A673 (cell line): ENCODE measurements at regions not wholly inside any gene's neighbourhood (a gene's known extent, or its start where the extent isn't known, plus 50 kb on each side); places are given as distances from the start of the nearest gene placed in this dataset.

Experiments used
- BruUV-seq: library from RNA; stranded (reverse); fragments of 400-500 nt; replicated peaks from 2 replicates; lab custom pipeline; 2021; lab: Mats Ljungman, UMichigan
- CTCF ChIA-PET: fragments of 300-600 bp; sonication (Branson Sonifier 250); formaldehyde crosslinking; loops from one replicate; lab custom pipeline; 2022; ENCODE audit warnings: antibody characterized with exemption; lab: Charles Lee
- POLR2A ChIA-PET: fragments of 300-600 bp; sonication (Branson Sonifier 250); formaldehyde crosslinking; loops from one replicate; lab custom pipeline; 2022; ENCODE audit warnings: antibody characterized with exemption; ENCODE audit not compliant: low non-redundant PET; lab: Charles Lee
- DNase-seq: peaks from one replicate; pipeline ENCODE4 v3.0.0-alpha.2; 2015; ENCODE audit warnings: low spot score
- H3K27ac ChIP-seq: fragments of 200-600 bp; sonication (generic); 2 replicates; pipeline ENCODE4 v1.5.1; 2016; ENCODE audit warnings: mixed run types, low read depth, mild to moderate bottlenecking, mixed read lengths, antibody characterized with exemption, low read length; ENCODE audit not compliant: poor library complexity, severe bottlenecking
- H3K27me3 ChIP-seq: fragments of 200-600 bp; sonication (generic); replicated peaks from 2 replicates; pipeline ENCODE4 v1.6.1; 2017; ENCODE audit warnings: mixed run types, low read depth, mild to moderate bottlenecking, mixed read lengths, antibody characterized with exemption, low read length; ENCODE audit not compliant: insufficient read depth, poor library complexity
- H3K36me3 ChIP-seq: fragments of 200-600 bp; sonication (generic); 2 replicates; pipeline ENCODE4 v1.6.1; 2016; ENCODE audit warnings: mixed run types, mild to moderate bottlenecking, mixed read lengths, antibody characterized with exemption, low read length; ENCODE audit not compliant: insufficient read depth, poor library complexity, severe bottlenecking
- H3K4me1 ChIP-seq: fragments of 200-600 bp; sonication (generic); 2 replicates; pipeline ENCODE4 v1.6.1; 2017; ENCODE audit warnings: mixed run types, mild to moderate bottlenecking, mixed read lengths, antibody characterized with exemption, low read length; ENCODE audit not compliant: insufficient read depth, poor library complexity, severe bottlenecking
- H3K4me3 ChIP-seq: fragments of 200-600 bp; sonication (generic); 2 replicates; pipeline ENCODE4 v1.5.1; 2016; ENCODE audit warnings: low read depth, mixed run types, mild to moderate bottlenecking, mixed read lengths, low read length; ENCODE audit not compliant: poor library complexity, severe bottlenecking
- H3K9me3 ChIP-seq: fragments of 200-600 bp; sonication (generic); 2 replicates; pipeline ENCODE4 v1.6.1; 2016; ENCODE audit warnings: mixed run types, low read depth, mild to moderate bottlenecking, mixed read lengths, antibody characterized with exemption, low read length; ENCODE audit not compliant: poor library complexity, severe bottlenecking
- CTCF ChIP-seq: fragments of 300-800, 200-600 bp; sonication (generic); conservative IDR thresholded peaks from 2 replicates; pipeline ENCODE4 v1.5.1; 2017; ENCODE audit warnings: low read depth, mild to moderate bottlenecking, antibody characterized with exemption, low read length, moderate library complexity, mixed read lengths
- EZH2 ChIP-seq: fragments of 200-600 bp; sonication (generic); IDR thresholded peaks from 2 replicates; pipeline ENCODE4 v1.6.1; 2017; ENCODE audit warnings: borderline replicate concordance, low read depth, mild to moderate bottlenecking, mixed read lengths, antibody characterized with exemption, low read length; ENCODE audit not compliant: poor library complexity, severe bottlenecking
- intact Hi-C: fragments of 100-400 bp; cut with micrococcal nuclease; formaldehyde crosslinking; loops from one replicate; pipeline ENCODE4 v1.10.0; 2022; ENCODE audit not compliant: unreplicated experiment

- ChIA-PET CTCF (no interaction called here), POLR2A (no interaction called here)
- no TSS peak for BruUV-seq
- intact Hi-C loops: no loop called here
- Histone ChIP-seq H3K4me3 (no peak overlapping the region), H3K27ac (no peak overlapping the region), H3K27me3 (no peaks in the 10 kb centered on the region), H3K36me3 (no peaks in the 10 kb centered on the region), H3K4me1 (no peaks in the 10 kb centered on the region), H3K9me3 (no peaks in the 10 kb centered on the region)
- TF ChIP-seq CTCF (no peak), EZH2 (no peak)
- no peak for DNase-seq
These were observed 495.9 kb downstream of the ANXA1 start for GRCh38 chr9:73647560-73647959.

- ChIA-PET POLR2A (no interaction called here), CTCF (no interaction called here)
- intact Hi-C loops: no loop called here
- no peaks in the 10 kb centered on the region for H3K4me1 ChIP-seq
- no TSS peak for BruUV-seq
- no peak for TF ChIP-seq EZH2
- no peaks in the 10 kb centered on the region for H3K36me3 ChIP-seq
- no peaks in the 10 kb centered on the region for H3K9me3 ChIP-seq
- H3K4me3 ChIP-seq: no peak overlapping the region
- H3K27ac ChIP-seq: no peak overlapping the region
- no peaks in the 10 kb centered on the region for H3K27me3 ChIP-seq
- DNase-seq: no peak
These were observed 497.9 kb downstream of the ANXA1 start for GRCh38 chr9:73649552-73649951.

GRCh38 chr9:73655363-73655762 lies 503.7 kb downstream of the ANXA1 start:
- no TSS peak for BruUV-seq
- no peak for TF ChIP-seq CTCF
- TF ChIP-seq EZH2: no peak
- H3K4me1 ChIP-seq: no peaks in the 10 kb centered on the region
- H3K27me3 ChIP-seq: peaks cover 24% of the 10 kb centered on the region
- no peak overlapping the region for H3K27ac ChIP-seq
- ChIA-PET POLR2A (no interaction called here), CTCF (no interaction called here)
- no peak overlapping the region for H3K4me3 ChIP-seq
- no peaks in the 10 kb centered on the region for H3K36me3 ChIP-seq
- no peaks in the 10 kb centered on the region for H3K9me3 ChIP-seq
- intact Hi-C loops: loop anchor here (5.0 kb wide), 1 partner anchor 48 kb away; no protein-coding TSS in a partner anchor
- no peak for DNase-seq

GRCh38 chr9:73655831-73656230 lies 504.2 kb downstream of the ANXA1 start:
- TF ChIP-seq EZH2: no peak
- Histone ChIP-seq H3K36me3 (no peaks in the 10 kb centered on the region), H3K27me3 (peaks cover 24% of the 10 kb centered on the region), H3K27ac (no peak overlapping the region), H3K4me1 (no peaks in the 10 kb centered on the region), H3K4me3 (no peak overlapping the region), H3K9me3 (no peaks in the 10 kb centered on the region)
- no peak for DNase-seq
- POLR2A ChIA-PET: no interaction called here
- intact Hi-C loops: loop anchor here (5.0 kb wide), 1 partner anchor 49 kb away; no protein-coding TSS in a partner anchor
- CTCF ChIA-PET: no interaction called here
- BruUV-seq: no TSS peak
